Esophagus muscularis mucosa (tissue), 4 donors: ENCODE measurements at regions not wholly inside any gene's neighbourhood (a gene's known extent, or its start where the extent isn't known, plus 50 kb on each side); places are given as distances from the start of the nearest gene placed in this dataset.
A peak's percentile ranks its signal among the peaks of the same experiment; 100 is the strongest.

ENCODE experiments used
- DNase-seq: peaks from one replicate; pipeline ENCODE4 v3.0.0-alpha.2; 2017; ENCODE audit errors: extremely low spot score
- H3K27ac ChIP-seq, 4 donors: fragments of 200-600 bp; sonication (generic); replicated peaks in 1 of 4; 1 replicate in 3 of 4; 2 replicates in 1 of 4; pipeline ENCODE4 v1.5.1; 2016 to 2019; ENCODE audit warnings: mild to moderate bottlenecking in 1 of 4
- H3K27me3 ChIP-seq, 4 donors: fragments of 200-600 bp; sonication (generic); one replicate each; pipeline versions ENCODE4 v1.5.1 to v1.6.0; 2016 to 2019
- H3K36me3 ChIP-seq, 4 donors: fragments of 200-600 bp; sonication (generic); one replicate each; pipeline ENCODE4 v1.5.1; 2016 to 2019
- H3K4me1 ChIP-seq, 4 donors: fragments of 200-600 bp; sonication (generic); one replicate each; pipeline ENCODE4 v1.5.1; 2016 to 2019
- H3K4me3 ChIP-seq, 4 donors: fragments of 200-600 bp; sonication (generic); 1 replicate in 2 of 4; 2 replicates in 2 of 4; pipeline ENCODE4 v1.5.1; 2016 to 2019; ENCODE audit warnings: mild to moderate bottlenecking in 4 of 4, moderate library complexity in 1 of 4
- H3K9me3 ChIP-seq, 4 donors: fragments of 200-600 bp; sonication (generic); 1 replicate in 3 of 4; 2 replicates in 1 of 4; pipeline ENCODE4 v1.5.1; 2016 to 2019
- CTCF ChIP-seq, 3 experiments: fragments of 200-600 bp in 2 of 3; fragments of 450-650 bp in 1 of 3; sonication (generic) in 2 of 3; IDR thresholded peaks; one replicate each; pipeline ENCODE4 v1.5.1; 2017 to 2019; ENCODE audit warnings: antibody characterized with exemption in 3 of 3, mild to moderate bottlenecking in 2 of 3, moderate library complexity in 1 of 3
- EP300 ChIP-seq: sonication (generic); formaldehyde crosslinking; IDR thresholded peaks from one replicate; pipeline ENCODE4 v1.6.1; 2017; ENCODE audit warnings: antibody characterized with exemption
- POLR2A ChIP-seq: fragments of 450-650 bp; IDR thresholded peaks from one replicate; pipeline ENCODE4 v1.6.1; 2017; ENCODE audit warnings: antibody characterized with exemption, moderate library complexity, mild to moderate bottlenecking, low read depth
- POLR2AphosphoS5 ChIP-seq, 2 donors: sonication (generic); formaldehyde crosslinking; IDR thresholded peaks; one replicate each; pipeline ENCODE4 v1.6.1; 2017; ENCODE audit warnings: antibody characterized with exemption in 2 of 2
- WGBS: methylation state at CpG from one replicate; pipeline ENCODE4 v1.1.5; 2018; 5-methylcytosine and 5-hydroxymethylcytosine counted together
- intact Hi-C: fragments of 100-400 bp; cut with DNase I; formaldehyde crosslinking; loops from one replicate; pipeline ENCODE4 v1.15.1; 2023

- Histone ChIP-seq H3K9me3 (no peaks in the 10 kb centered on the region), H3K4me3 (no peak overlapping the region), H3K27me3 (no peaks in the 10 kb centered on the region), H3K27ac (peak overlapping the region in 1 of 4 donors; percentile 20), H3K4me1 (peaks cover 0 to 41% (median 16%) of the 10 kb centered on the region in 4 donors), H3K36me3 (no peaks in the 10 kb centered on the region)
- intact Hi-C loops, result no loop called here
- WGBS, result 88% methylated on average over 1 of the region's 1 CpG
- TF ChIP-seq CTCF (IDR thresholded peaks at IDR 0.05), result no peak
- no peak for TF ChIP-seq POLR2A
- TF ChIP-seq POLR2AphosphoS5 (IDR thresholded peaks at IDR 0.05), result no peak
- TF ChIP-seq EP300, result no peak
- DNase-seq, result no peak
These were observed 84.6 kb downstream of the GPR88 start for GRCh38 chr1:100622506-100622905.

- intact Hi-C loops, result no loop called here
- H3K4me3 ChIP-seq, result no peak overlapping the region
- H3K27me3 ChIP-seq, result no peaks in the 10 kb centered on the region
- 47% methylated on average over 5 of the region's 5 CpGs for WGBS
- H3K36me3 ChIP-seq, result no peaks in the 10 kb centered on the region
- H3K9me3 ChIP-seq, result no peaks in the 10 kb centered on the region
- no peak for DNase-seq
- no peak for TF ChIP-seq CTCF (IDR thresholded peaks at IDR 0.05)
- no peak for TF ChIP-seq POLR2AphosphoS5 (IDR thresholded peaks at IDR 0.05)
- no peak for TF ChIP-seq POLR2A
- TF ChIP-seq EP300, result no peak
- peaks cover 0 to 45% (median 19%) of the 10 kb centered on the region in 4 donors for H3K4me1 ChIP-seq
- no peak overlapping the region for H3K27ac ChIP-seq
These were observed 85.2 kb downstream of the GPR88 start for GRCh38 chr1:100622966-100623762.

- DNase-seq, result no peak
- no peaks in the 10 kb centered on the region for H3K9me3 ChIP-seq
- H3K4me3 ChIP-seq, result no peak overlapping the region
These were observed 87.1 kb downstream of the GPR88 start for GRCh38 chr1:100624886-100625610.

DNA sequence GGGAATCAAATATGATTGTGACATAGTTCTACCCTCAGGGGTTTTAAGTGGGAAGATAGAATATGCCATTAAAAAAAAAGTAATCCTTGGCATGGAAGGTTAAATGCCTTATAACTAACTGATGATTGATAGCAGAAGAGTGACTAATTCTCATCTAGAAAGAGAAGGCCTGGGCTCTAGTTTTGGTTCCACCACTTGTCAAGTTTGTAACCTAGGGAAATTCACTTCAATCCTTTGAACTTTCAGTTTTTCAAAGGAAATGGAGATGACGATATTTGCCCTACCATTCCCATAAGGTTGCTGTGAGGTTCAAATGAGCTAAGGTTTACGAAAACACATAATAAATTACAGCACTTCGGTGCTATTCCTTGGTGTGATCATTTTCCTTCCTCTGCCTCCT lies 88.5 kb downstream of the GPR88 start:
- no peaks in the 10 kb centered on the region for H3K27me3 ChIP-seq
- no peak for TF ChIP-seq POLR2A
- TF ChIP-seq CTCF (IDR thresholded peaks at IDR 0.05), result no peak
- no peak for TF ChIP-seq EP300
- TF ChIP-seq POLR2AphosphoS5 (IDR thresholded peaks at IDR 0.05), result no peak
- H3K4me1 ChIP-seq, result peaks cover 0 to 55% (median 36%) of the 10 kb centered on the region in 4 donors
- DNase-seq, result no peak
- no peak overlapping the region for H3K27ac ChIP-seq
- whole genome bisulfite sequencing, result 69% methylated on average over 3 of the region's 3 CpGs
- H3K9me3 ChIP-seq, result no peaks in the 10 kb centered on the region
- H3K4me3 ChIP-seq, result no peak overlapping the region
- no peaks in the 10 kb centered on the region for H3K36me3 ChIP-seq
- intact Hi-C loops, result no loop called here

More at GRCh38 chr1:100624886-100625610, 87.1 kb downstream of the GPR88 start:
- H3K36me3 ChIP-seq, result no peaks in the 10 kb centered on the region
- H3K27ac ChIP-seq, result no peak overlapping the region
- H3K4me1 ChIP-seq, result peaks cover 0 to 57% (median 36%) of the 10 kb centered on the region in 4 donors
- no peak for TF ChIP-seq POLR2AphosphoS5 (IDR thresholded peaks at IDR 0.05)
- no peak for TF ChIP-seq CTCF (IDR thresholded peaks at IDR 0.05)
- no peak for TF ChIP-seq POLR2A
- no peak for TF ChIP-seq EP300
- 84% methylated on average over 9 of the region's 9 CpGs for WGBS
- intact Hi-C loops, result no loop called here
- no peaks in the 10 kb centered on the region for H3K27me3 ChIP-seq
